ENCODE measurements at regions not wholly inside any gene's neighbourhood (a gene's known extent, or its start where the extent isn't known, plus 50 kb on each side); places are given as distances from the start of the nearest gene placed in this dataset.
"Not testable (repeated sequence)": the region's sequence is repeated elsewhere in the genome, so short reads cannot be mapped to it uniquely, and the experiment has no call there.

- DNase-seq (ENCODE audit: low read depth), result no peak
- no peak overlapping the region for H3K4me3 ChIP-seq (ENCODE audit: control insufficient read depth, low read depth, low read length)
- TF ChIP-seq CTCF (IDR thresholded peaks at IDR 0.05; ENCODE audit: control insufficient read depth, insufficient read depth, low read depth, low read length, missing control alignments), result no peak
These were observed 151.4 kb upstream of the SSTR1 start for GRCh38 chr14:38056270-38056669.

- H3K4me3 ChIP-seq (ENCODE audit: control insufficient read depth, low read depth, low read length); DNase-seq (ENCODE audit: low read depth): not testable (repeated sequence)
These were observed 145.5 kb upstream of the SSTR1 start for GRCh38 chr14:38062223-38062622.

GRCh38 chr14:38063711-38064320 lies 143.9 kb upstream of the SSTR1 start:
- DNase-seq (ENCODE audit: low read depth), result no peak
- TF ChIP-seq CTCF (IDR thresholded peaks at IDR 0.05; ENCODE audit: control insufficient read depth, insufficient read depth, low read depth, low read length, missing control alignments), result no peak

GRCh38 chr14:38065106-38065762 lies 142.5 kb upstream of the SSTR1 start:
- TF ChIP-seq CTCF (IDR thresholded peaks at IDR 0.05; ENCODE audit: control insufficient read depth, insufficient read depth, low read depth, low read length, missing control alignments), result no peak
- no peak for DNase-seq (ENCODE audit: low read depth)
- H3K4me3 ChIP-seq (ENCODE audit: control insufficient read depth, low read depth, low read length), result no peak overlapping the region

More at GRCh38 chr14:38063711-38064320, 143.9 kb upstream of the SSTR1 start:
- no peak overlapping the region for H3K4me3 ChIP-seq (ENCODE audit: control insufficient read depth, low read depth, low read length)

GRCh38 chr14:38070061-38070588 lies 137.6 kb upstream of the SSTR1 start:
- H3K4me3 ChIP-seq (ENCODE audit: control insufficient read depth, low read depth, low read length), result no peak overlapping the region
- no peak for DNase-seq (ENCODE audit: low read depth)
- TF ChIP-seq CTCF (IDR thresholded peaks at IDR 0.05; ENCODE audit: control insufficient read depth, insufficient read depth, low read depth, low read length, missing control alignments), result no peak

- TF ChIP-seq CTCF (IDR thresholded peaks at IDR 0.05; ENCODE audit: control insufficient read depth, insufficient read depth, low read depth, low read length, missing control alignments), result no peak
- H3K4me3 ChIP-seq (ENCODE audit: control insufficient read depth, low read depth, low read length), result no peak overlapping the region
- DNase-seq (ENCODE audit: low read depth), result peak; percentile 46
These were observed 134.1 kb upstream of the SSTR1 start for GRCh38 chr14:38073641-38074040.

- no peak for TF ChIP-seq CTCF (IDR thresholded peaks at IDR 0.05; ENCODE audit: control insufficient read depth, insufficient read depth, low read depth, low read length, missing control alignments)
- no peak for DNase-seq (ENCODE audit: low read depth)
- no peak overlapping the region for H3K4me3 ChIP-seq (ENCODE audit: control insufficient read depth, low read depth, low read length)
These were observed 133.6 kb upstream of the SSTR1 start for GRCh38 chr14:38074081-38074480.
